ENCODE measurements at regions not wholly inside any gene's neighbourhood (a gene's known extent, or its start where the extent isn't known, plus 50 kb on each side); places are given as distances from the start of the nearest gene placed in this dataset.

DNA sequence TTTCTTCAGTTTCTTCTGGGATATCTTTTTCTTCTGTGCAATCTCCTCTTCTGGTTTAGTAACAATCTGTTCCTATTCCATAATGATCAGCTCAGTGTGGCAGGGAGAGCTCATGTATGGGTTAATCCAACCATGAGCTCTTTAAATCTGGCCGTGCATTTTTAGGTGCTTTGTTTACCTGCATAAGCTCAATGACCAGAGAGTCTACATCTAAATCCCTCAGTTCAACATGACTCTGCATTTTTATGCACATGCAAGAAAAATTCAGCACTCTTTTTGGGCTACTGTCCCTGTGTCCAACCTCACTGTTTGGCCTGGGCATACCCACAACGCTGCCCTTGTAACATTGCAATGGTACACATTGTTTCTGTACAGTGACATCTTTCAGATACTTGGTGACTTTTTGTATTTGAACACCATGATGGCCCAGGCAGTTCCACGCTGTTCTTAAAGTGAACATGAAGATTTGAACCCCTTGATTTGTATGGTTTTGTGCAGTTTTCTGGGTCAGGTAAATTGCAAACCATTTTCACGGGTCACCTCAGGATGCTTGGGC is 243.3 kb upstream of the SRRM4 start:
- Histone ChIP-seq H3K4me1 (no peaks in the 10 kb centered on the region), H3K36me3 (no peaks in the 10 kb centered on the region), H3K27ac (no peak overlapping the region), H3K4me3 (no peak overlapping the region), H3K27me3 (no peaks in the 10 kb centered on the region), H3K9me3 (no peaks in the 10 kb centered on the region)
- TF ChIP-seq POLR2A (IDR thresholded peaks at IDR 0.05) (no peak), EP300 (IDR thresholded peaks at IDR 0.05; ENCODE audit: low read depth) (no peak), POLR2AphosphoS5 (IDR thresholded peaks at IDR 0.05) (no peak)
- TF ChIP-seq, protein P1, sequence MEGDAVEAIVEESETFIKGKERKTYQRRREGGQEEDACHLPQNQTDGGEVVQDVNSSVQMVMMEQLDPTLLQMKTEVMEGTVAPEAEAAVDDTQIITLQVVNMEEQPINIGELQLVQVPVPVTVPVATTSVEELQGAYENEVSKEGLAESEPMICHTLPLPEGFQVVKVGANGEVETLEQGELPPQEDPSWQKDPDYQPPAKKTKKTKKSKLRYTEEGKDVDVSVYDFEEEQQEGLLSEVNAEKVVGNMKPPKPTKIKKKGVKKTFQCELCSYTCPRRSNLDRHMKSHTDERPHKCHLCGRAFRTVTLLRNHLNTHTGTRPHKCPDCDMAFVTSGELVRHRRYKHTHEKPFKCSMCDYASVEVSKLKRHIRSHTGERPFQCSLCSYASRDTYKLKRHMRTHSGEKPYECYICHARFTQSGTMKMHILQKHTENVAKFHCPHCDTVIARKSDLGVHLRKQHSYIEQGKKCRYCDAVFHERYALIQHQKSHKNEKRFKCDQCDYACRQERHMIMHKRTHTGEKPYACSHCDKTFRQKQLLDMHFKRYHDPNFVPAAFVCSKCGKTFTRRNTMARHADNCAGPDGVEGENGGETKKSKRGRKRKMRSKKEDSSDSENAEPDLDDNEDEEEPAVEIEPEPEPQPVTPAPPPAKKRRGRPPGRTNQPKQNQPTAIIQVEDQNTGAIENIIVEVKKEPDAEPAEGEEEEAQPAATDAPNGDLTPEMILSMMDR (IDR thresholded peaks at IDR 0.05), result no peak
- no peak for DNase-seq
- intact Hi-C loops (cut with DNase I; ENCODE audit: low total_unique reads) (no loop called here), in situ Hi-C loops (cut with MboI; ENCODE audit: low pct_ligation_motif_present in 1 of 4, low pct_unique_long_range_greater_than_20kb in 1 of 4, low sequenced_read_pairs in 3 of 4) (no loop called here)
- whole genome bisulfite sequencing, 2 donors (ENCODE audit: low coverage in 1 of 2), result 69% methylated on average over 3 to 4 of the region's 4 CpGs

DNA sequence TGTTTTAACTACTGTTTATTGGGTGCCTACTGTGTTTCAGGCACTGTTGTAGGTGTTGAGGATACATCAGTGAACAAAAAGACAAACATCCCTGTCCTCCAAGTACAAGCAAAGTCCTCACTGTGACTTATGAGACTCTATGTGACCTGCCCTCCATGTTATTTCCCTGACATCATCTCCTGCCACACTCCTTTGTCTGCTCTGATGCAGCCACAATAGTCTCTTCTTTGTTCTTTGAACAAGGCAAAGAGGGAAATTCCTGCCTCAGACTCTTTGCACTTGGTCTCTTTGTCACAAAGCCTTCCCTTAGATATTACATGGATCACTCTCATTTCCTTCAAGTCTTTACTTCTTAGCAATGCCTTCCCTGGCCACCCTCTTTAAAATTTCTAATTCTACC is 240.1 kb upstream of the SRRM4 start:
- Histone ChIP-seq H3K9me3 (no peaks in the 10 kb centered on the region), H3K4me3 (no peak overlapping the region), H3K4me1 (no peaks in the 10 kb centered on the region), H3K36me3 (no peaks in the 10 kb centered on the region), H3K27ac (no peak overlapping the region), H3K27me3 (no peaks in the 10 kb centered on the region)
- DNase-seq, result no peak
- TF ChIP-seq, protein P1 (IDR thresholded peaks at IDR 0.05), result no peak
- TF ChIP-seq EP300 (IDR thresholded peaks at IDR 0.05; ENCODE audit: low read depth) (no peak), POLR2A (IDR thresholded peaks at IDR 0.05) (no peak), POLR2AphosphoS5 (IDR thresholded peaks at IDR 0.05) (no peak)
- intact Hi-C loops (cut with DNase I; ENCODE audit: low total_unique reads) (no loop called here), in situ Hi-C loops (cut with MboI; ENCODE audit: low pct_ligation_motif_present in 1 of 4, low pct_unique_long_range_greater_than_20kb in 1 of 4, low sequenced_read_pairs in 3 of 4) (no loop called here)

DNA sequence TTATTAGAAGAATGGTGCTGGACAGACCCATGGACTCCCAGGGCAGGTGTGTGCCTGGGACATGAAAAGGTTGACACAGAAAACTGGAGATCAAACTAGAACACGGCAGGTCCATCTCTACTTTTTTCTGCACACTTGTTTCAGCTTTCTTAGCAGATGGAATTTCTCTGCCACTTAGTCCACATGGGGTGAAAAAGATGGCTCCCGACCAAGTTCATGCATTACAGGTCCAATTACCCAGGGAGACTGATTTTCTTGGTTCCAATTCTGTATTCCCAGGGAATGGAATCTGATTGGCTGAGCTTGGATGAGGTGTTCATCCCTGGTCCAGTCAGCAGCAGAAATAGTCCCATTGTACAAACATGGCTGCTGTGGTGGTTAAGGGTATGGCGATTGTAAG is 238.9 kb upstream of the SRRM4 start:
- WGBS, 2 donors (ENCODE audit: low coverage in 1 of 2), result 60 to 62% methylated on average over 1 to 3 of the region's 3 CpGs
- Histone ChIP-seq H3K36me3 (no peaks in the 10 kb centered on the region), H3K4me1 (no peaks in the 10 kb centered on the region), H3K9me3 (no peaks in the 10 kb centered on the region), H3K27ac (no peak overlapping the region), H3K4me3 (no peak overlapping the region), H3K27me3 (no peaks in the 10 kb centered on the region)
- intact Hi-C loops (cut with DNase I; ENCODE audit: low total_unique reads), result no loop called here
- TF ChIP-seq EP300 (IDR thresholded peaks at IDR 0.05; ENCODE audit: low read depth) (no peak), POLR2AphosphoS5 (IDR thresholded peaks at IDR 0.05) (no peak), POLR2A (IDR thresholded peaks at IDR 0.05) (no peak)
- TF ChIP-seq, protein P1 (IDR thresholded peaks at IDR 0.05), result no peak
- DNase-seq, result no peak
- in situ Hi-C loops (cut with MboI; ENCODE audit: low pct_ligation_motif_present in 1 of 4, low pct_unique_long_range_greater_than_20kb in 1 of 4, low sequenced_read_pairs in 3 of 4), result no loop called here

DNA sequence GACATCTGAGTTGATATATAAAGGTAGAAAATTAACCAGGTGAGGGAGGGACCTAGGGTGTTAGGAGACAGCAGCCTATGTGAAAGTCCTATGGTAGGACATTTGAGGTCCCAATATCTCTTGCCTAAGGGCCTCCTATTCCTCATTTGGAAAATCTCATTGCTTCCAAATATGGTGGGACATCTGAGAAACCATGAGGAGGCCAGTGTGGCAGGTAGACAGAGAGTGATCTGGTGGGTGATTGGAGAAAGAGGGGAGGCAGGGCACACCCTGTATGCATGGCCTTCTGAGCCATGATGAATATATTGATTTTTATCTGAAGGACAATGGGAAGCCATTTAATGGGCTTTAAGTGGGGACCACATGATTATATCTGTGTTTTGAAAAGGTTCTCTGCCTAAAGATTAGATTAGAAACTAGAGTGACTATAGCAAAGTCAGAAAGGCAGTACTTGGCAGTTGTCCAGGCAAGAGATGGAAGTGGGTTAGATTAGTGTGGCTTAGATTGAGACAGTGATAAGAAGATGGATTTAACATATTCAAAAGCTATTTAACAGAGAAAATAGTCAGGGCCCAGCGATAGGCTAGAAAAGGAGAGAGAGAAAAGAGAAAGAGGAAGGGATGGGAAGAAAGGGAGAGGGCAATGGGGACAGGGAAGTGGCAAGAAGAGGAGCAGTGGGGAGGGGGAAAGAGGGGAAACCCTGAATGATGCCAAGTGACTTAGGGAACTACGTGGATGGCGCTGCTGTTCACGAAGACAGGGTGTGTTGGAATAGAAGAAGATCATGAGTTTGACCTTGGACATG is 237.2 kb upstream of the SRRM4 start:
- H3K27ac ChIP-seq, result no peak overlapping the region
- H3K9me3 ChIP-seq, result no peaks in the 10 kb centered on the region
- WGBS, 2 donors (ENCODE audit: low coverage in 1 of 2), result 84 to 95% methylated on average over 4 of the region's 4 CpGs
- intact Hi-C loops (cut with DNase I; ENCODE audit: low total_unique reads), result no loop called here
- TF ChIP-seq POLR2A (IDR thresholded peaks at IDR 0.05) (no peak), EP300 (IDR thresholded peaks at IDR 0.05; ENCODE audit: low read depth) (no peak), POLR2AphosphoS5 (IDR thresholded peaks at IDR 0.05) (no peak)
- TF ChIP-seq, protein P1 (IDR thresholded peaks at IDR 0.05), result no peak
- in situ Hi-C loops (cut with MboI; ENCODE audit: low pct_ligation_motif_present in 1 of 4, low pct_unique_long_range_greater_than_20kb in 1 of 4, low sequenced_read_pairs in 3 of 4), result no loop called here
- DNase-seq, result no peak
- H3K4me3 ChIP-seq, result no peak overlapping the region
- H3K4me1 ChIP-seq, result no peaks in the 10 kb centered on the region
- H3K27me3 ChIP-seq, result no peaks in the 10 kb centered on the region
- no peaks in the 10 kb centered on the region for H3K36me3 ChIP-seq
